Neural cell (in vitro differentiated cells): ENCODE measurements at regions not wholly inside any gene's neighbourhood (a gene's known extent, or its start where the extent isn't known, plus 50 kb on each side); places are given as distances from the start of the nearest gene placed in this dataset.

Experiments
- H2AFZ ChIP-seq: fragments of 200-600, 300-800 bp; sonication (generic), shearing (Covaris generic); 2 replicates; pipeline ENCODE4 v1.6.0; 2014; ENCODE audit warnings: low read depth, mild to moderate bottlenecking, antibody characterized with exemption, low read length, moderate library complexity
- H3F3A ChIP-seq: fragments of 200-600 bp; shearing (Covaris generic); 2 replicates; pipeline ENCODE4 v1.6.1; 2016; ENCODE audit warnings: mild to moderate bottlenecking, moderate library complexity, mixed read lengths, antibody characterized with exemption, low read length; ENCODE audit not compliant: insufficient read depth, poor library complexity, severe bottlenecking
- H3K27ac ChIP-seq: fragments of 200-600, 300-800 bp; sonication (generic), shearing (Covaris generic); 2 replicates; pipeline ENCODE4 v1.5.1; 2014; ENCODE audit warnings: mild to moderate bottlenecking, low read length, moderate library complexity
- H3K27me3 ChIP-seq: fragments of 300-800, 200-600 bp; sonication (generic), shearing (Covaris generic); 2 replicates; pipeline ENCODE4 v1.6.0; 2014; ENCODE audit warnings: mild to moderate bottlenecking, low read depth, low read length, moderate library complexity; ENCODE audit not compliant: insufficient read depth
- H3K36me3 ChIP-seq: fragments of 300-800, 200-600 bp; sonication (generic), shearing (Covaris generic); 2 replicates; pipeline ENCODE4 v1.5.1; 2014; ENCODE audit warnings: mild to moderate bottlenecking, antibody characterized with exemption, low read length, moderate library complexity; ENCODE audit not compliant: insufficient read depth
- H3K4me2 ChIP-seq: fragments of 300-800, 200-600 bp; sonication (generic), shearing (Covaris generic); 2 replicates; pipeline ENCODE4 v1.6.0; 2014; ENCODE audit warnings: mild to moderate bottlenecking, low read length
- H3K4me3 ChIP-seq: fragments of 300-800, 200-600 bp; sonication (generic), shearing (Covaris generic); 2 replicates; pipeline ENCODE4 v1.5.1; 2014; ENCODE audit warnings: mild to moderate bottlenecking, low read length, moderate library complexity
- H3K79me2 ChIP-seq: fragments of 200-600 bp; shearing (Covaris generic); replicated peaks from 2 replicates; pipeline ENCODE4 v1.6.0; 2014; ENCODE audit warnings: mild to moderate bottlenecking, low read length, moderate library complexity; ENCODE audit not compliant: insufficient read depth
- H3K9ac ChIP-seq: fragments of 300-800, 200-600 bp; sonication (generic), shearing (Covaris generic); 2 replicates; pipeline ENCODE4 v1.6.1; 2016; ENCODE audit warnings: mild to moderate bottlenecking, low read length, mixed read lengths
- H3K9me2 ChIP-seq: fragments of 200-600 bp; shearing (Covaris generic); 2 replicates; pipeline ENCODE4 v1.6.1; 2016; ENCODE audit warnings: mild to moderate bottlenecking, low read length, mixed read lengths; ENCODE audit not compliant: insufficient read depth
- H3K9me3 ChIP-seq: fragments of 200-600, 300-800 bp; sonication (generic), shearing (Covaris generic); 2 replicates; pipeline ENCODE4 v1.6.1; 2016; ENCODE audit warnings: mild to moderate bottlenecking, mixed run types, low read length, moderate library complexity, mixed read lengths
- H4K20me1 ChIP-seq: fragments of 200-600 bp; shearing (Covaris generic); 2 replicates; pipeline ENCODE4 v1.6.1; 2016; ENCODE audit warnings: mild to moderate bottlenecking, mixed run types; ENCODE audit not compliant: insufficient read depth
- CTCF ChIP-seq: fragments of 450-650 bp; IDR thresholded peaks from 2 replicates; pipeline ENCODE4 v1.5.1; 2014; ENCODE audit warnings: antibody characterized with exemption, mild to moderate bottlenecking, moderate library complexity; ENCODE audit not compliant: poor library complexity, severe bottlenecking
- EP300 ChIP-seq: fragments of 450-650 bp; conservative IDR thresholded peaks from 2 replicates; pipeline ENCODE4 v1.6.1; 2014; ENCODE audit warnings: antibody characterized with exemption, mild to moderate bottlenecking, moderate library complexity; ENCODE audit not compliant: poor library complexity, severe bottlenecking
- EZH2 ChIP-seq: fragments of 200-600, 300-800 bp; shearing (Covaris generic), sonication (generic); IDR thresholded peaks from 2 replicates; pipeline ENCODE4 v1.6.1; 2014; ENCODE audit warnings: antibody characterized with exemption, low read length, borderline replicate concordance, mild to moderate bottlenecking; ENCODE audit not compliant: insufficient read depth, poor library complexity, severe bottlenecking
- MXI1 ChIP-seq: fragments of 450-650 bp; conservative IDR thresholded peaks from 2 replicates; pipeline ENCODE4 v1.6.1; 2014; ENCODE audit warnings: antibody characterized with exemption, mild to moderate bottlenecking; ENCODE audit not compliant: poor library complexity, severe bottlenecking
- POLR2AphosphoS5 ChIP-seq: IDR thresholded peaks from 2 replicates; pipeline ENCODE4 v1.6.1; 2012
- RAD21 ChIP-seq: fragments of 450-650 bp; conservative IDR thresholded peaks from 2 replicates; pipeline ENCODE4 v1.6.1; 2014; ENCODE audit warnings: antibody characterized with exemption, mild to moderate bottlenecking, moderate library complexity
- REST ChIP-seq: IDR thresholded peaks from 2 replicates; pipeline ENCODE4 v1.6.1; 2012; ENCODE audit warnings: borderline replicate concordance
- SMC3 ChIP-seq: fragments of 450-650 bp; conservative IDR thresholded peaks from 2 replicates; pipeline ENCODE4 v1.6.1; 2014; ENCODE audit warnings: antibody characterized with exemption, mild to moderate bottlenecking, moderate library complexity; ENCODE audit not compliant: poor library complexity
- TAF1 ChIP-seq: IDR thresholded peaks from 2 replicates; pipeline ENCODE4 v1.6.1; 2012; ENCODE audit warnings: low read depth

- no peak overlapping the region for H3K9ac ChIP-seq
- H4K20me1 ChIP-seq, result no peaks in the 10 kb centered on the region
- H3F3A ChIP-seq, result no peaks in the 10 kb centered on the region
- no peak overlapping the region for H3K4me3 ChIP-seq
- H3K27ac ChIP-seq, result no peak overlapping the region
- H3K36me3 ChIP-seq, result no peaks in the 10 kb centered on the region
- no peak overlapping the region for H3K4me2 ChIP-seq
- no peaks in the 10 kb centered on the region for H3K9me2 ChIP-seq
- no peaks in the 10 kb centered on the region for H3K27me3 ChIP-seq
- no peak for TF ChIP-seq EZH2
- no peak for TF ChIP-seq EP300
- no peak for TF ChIP-seq SMC3
- H2AFZ ChIP-seq, result no peak overlapping the region
- no peaks in the 10 kb centered on the region for H3K79me2 ChIP-seq
- peaks cover 9% of the 10 kb centered on the region for H3K9me3 ChIP-seq
Observed at GRCh38 chr5:96278981-96279380, 154.1 kb downstream of the PCSK1 start.

GRCh38 chr5:96275051-96275450 lies 158.0 kb downstream of the PCSK1 start:
- H3F3A ChIP-seq, result no peaks in the 10 kb centered on the region
- H2AFZ ChIP-seq, result no peak overlapping the region
- H3K4me3 ChIP-seq, result no peak overlapping the region
- H3K4me2 ChIP-seq, result no peak overlapping the region
- H3K9me2 ChIP-seq, result no peaks in the 10 kb centered on the region
- H4K20me1 ChIP-seq, result no peaks in the 10 kb centered on the region
- H3K27ac ChIP-seq, result no peak overlapping the region
- H3K36me3 ChIP-seq, result no peaks in the 10 kb centered on the region
- peaks cover 5% of the 10 kb centered on the region for H3K9me3 ChIP-seq
- TF ChIP-seq EZH2 (no peak), REST (no peak), MXI1 (no peak), TAF1 (no peak), CTCF (no peak), RAD21 (no peak), POLR2AphosphoS5 (no peak), EP300 (no peak), SMC3 (no peak)
- H3K79me2 ChIP-seq, result no peaks in the 10 kb centered on the region
- no peaks in the 10 kb centered on the region for H3K27me3 ChIP-seq
- H3K9ac ChIP-seq, result no peak overlapping the region

- no peaks in the 10 kb centered on the region for H3K27me3 ChIP-seq
- no peak overlapping the region for H3K4me2 ChIP-seq
- H4K20me1 ChIP-seq, result no peaks in the 10 kb centered on the region
- H3K9me2 ChIP-seq, result no peaks in the 10 kb centered on the region
- no peak overlapping the region for H3K9ac ChIP-seq
- no peak overlapping the region for H3K4me3 ChIP-seq
- TF ChIP-seq RAD21 (no peak), SMC3 (no peak), MXI1 (no peak), CTCF (no peak)
- no peaks in the 10 kb centered on the region for H3K9me3 ChIP-seq
- no peaks in the 10 kb centered on the region for H3F3A ChIP-seq
- H3K36me3 ChIP-seq, result no peaks in the 10 kb centered on the region
- no peak overlapping the region for H3K27ac ChIP-seq
- H2AFZ ChIP-seq, result no peak overlapping the region
- no peaks in the 10 kb centered on the region for H3K79me2 ChIP-seq
Observed at GRCh38 chr5:96265487-96265886, 167.6 kb downstream of the PCSK1 start.
